GDM1 (cell line): ENCODE measurements at regions not wholly inside any gene's neighbourhood (a gene's known extent, or its start where the extent isn't known, plus 50 kb on each side); places are given as distances from the start of the nearest gene placed in this dataset.
"Not testable (repeated sequence)": the region's sequence is repeated elsewhere in the genome, so short reads cannot be mapped to it uniquely, and the experiment has no call there.

Experiments
- DNase-seq: peaks from one replicate; lab custom pipeline; 2025; lab: John Stamatoyannopoulos, UW

GRCh38 chr12:70070494-70071007 lies 172.7 kb upstream of the CNOT2 start:
- no peak for DNase-seq

- DNase-seq = no peak
Measured at GRCh38 chr12:70074510-70074909, 168.7 kb upstream of the CNOT2 start.

GRCh38 chr12:70077441-70077840 lies 165.8 kb upstream of the CNOT2 start:
- DNase-seq = no peak

GRCh38 chr12:70078161-70078560 lies 165.1 kb upstream of the CNOT2 start:
- DNase-seq = no peak

- DNase-seq = no peak
Measured at GRCh38 chr12:70080566-70080965, 162.7 kb upstream of the CNOT2 start.

- no peak for DNase-seq
Measured at GRCh38 chr12:70082997-70083676, 160.1 kb upstream of the CNOT2 start.

GRCh38 chr12:70083677-70084020 lies 159.6 kb upstream of the CNOT2 start:
- DNase-seq = no peak

- not testable (repeated sequence) for DNase-seq
Measured at GRCh38 chr12:70086372-70086771, 156.9 kb upstream of the CNOT2 start.

- DNase-seq = peak; percentile 59
Measured at GRCh38 chr12:70091021-70091521, 152.2 kb upstream of the CNOT2 start.

GRCh38 chr12:70094467-70094866 lies 148.8 kb upstream of the CNOT2 start:
- no peak for DNase-seq

GRCh38 chr12:70096759-70097410 lies 146.3 kb upstream of the CNOT2 start:
- DNase-seq = no peak

- DNase-seq = no peak
Measured at GRCh38 chr12:70101064-70101463, 142.2 kb upstream of the CNOT2 start.

GRCh38 chr12:70106347-70106746 lies 136.9 kb upstream of the CNOT2 start:
- DNase-seq = no peak

GRCh38 chr12:70110085-70110484 lies 133.1 kb upstream of the CNOT2 start:
- no peak for DNase-seq

GRCh38 chr12:70117670-70118069 lies 125.6 kb upstream of the CNOT2 start:
- no peak for DNase-seq

- DNase-seq = no peak
Measured at GRCh38 chr12:70120970-70121369, 122.3 kb upstream of the CNOT2 start.

GRCh38 chr12:70121562-70121961 lies 121.7 kb upstream of the CNOT2 start:
- no peak for DNase-seq

- DNase-seq = no peak
Measured at GRCh38 chr12:70122804-70123203, 120.4 kb upstream of the CNOT2 start.

GRCh38 chr12:70149013-70149412 lies 94.2 kb upstream of the CNOT2 start:
- DNase-seq = no peak

GRCh38 chr12:70149665-70150064 lies 93.6 kb upstream of the CNOT2 start:
- no peak for DNase-seq

GRCh38 chr12:70150230-70150629 lies 93.0 kb upstream of the CNOT2 start:
- no peak for DNase-seq

GRCh38 chr12:70151993-70152392 lies 91.2 kb upstream of the CNOT2 start:
- DNase-seq = no peak

GRCh38 chr12:70154087-70154638 lies 89.1 kb upstream of the CNOT2 start:
- DNase-seq = no peak
